BE2C (cell line): ENCODE measurements at regions not wholly inside any gene's neighbourhood (a gene's known extent, or its start where the extent isn't known, plus 50 kb on each side); places are given as distances from the start of the nearest gene placed in this dataset.

ENCODE experiments used
- DNase-seq: peaks from one replicate; pipeline ENCODE4 v3.0.0-alpha.2; 2020
- H3K27me3 ChIP-seq: fragments of 250-450 bp; sonication (Bioruptor Pico); 2 replicates; pipeline ENCODE4 v1.5.1; 2020; ENCODE audit warnings: mild to moderate bottlenecking
- H3K36me3 ChIP-seq: fragments of 250-450 bp; sonication (Bioruptor Pico); 2 replicates; pipeline ENCODE4 v1.5.1; 2020; ENCODE audit warnings: mild to moderate bottlenecking
- H3K4me1 ChIP-seq: fragments of 250-450 bp; sonication (Bioruptor Pico); 2 replicates; pipeline ENCODE4 v1.5.1; 2020
- H3K4me3 ChIP-seq: 2 replicates; pipeline ENCODE4 v1.5.1; 2011; ENCODE audit warnings: low read depth, low read length
- H3K9me3 ChIP-seq: fragments of 250-450 bp; sonication (Bioruptor Pico); 2 replicates; pipeline ENCODE4 v1.5.1; 2020
- TF ChIP-seq, protein P1 (sequence below): IDR thresholded peaks from 2 replicates; pipeline ENCODE4 v1.5.1; 2012; ENCODE audit warnings: mild to moderate bottlenecking, low read depth, low read length

DNA sequence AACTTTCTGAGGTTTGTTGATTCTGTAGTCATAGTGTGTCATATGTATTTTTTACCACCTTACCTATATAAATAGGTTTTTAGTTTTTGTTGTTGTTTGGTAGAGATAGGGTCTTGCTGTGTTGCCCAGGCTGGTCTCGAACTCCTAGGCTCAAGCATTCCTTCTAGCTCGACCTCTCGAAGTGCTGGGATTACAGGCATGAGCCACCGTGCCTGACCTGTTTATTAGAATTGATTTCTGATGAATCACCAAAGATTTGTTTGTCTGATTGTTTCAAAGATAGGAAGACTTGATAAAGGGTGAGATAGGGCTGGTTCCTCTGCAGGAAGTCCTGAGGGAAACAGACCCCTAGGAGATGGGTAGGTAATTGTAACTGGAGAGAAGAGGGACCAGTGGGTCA, 481.6 kb downstream of the PCNX1 start:
- no peak overlapping the region for H3K4me3 ChIP-seq
- no peaks in the 10 kb centered on the region for H3K27me3 ChIP-seq
- peaks cover 4% of the 10 kb centered on the region; the same call in 1 of the 2 replicates for H3K4me1 ChIP-seq
- TF ChIP-seq, protein P1, sequence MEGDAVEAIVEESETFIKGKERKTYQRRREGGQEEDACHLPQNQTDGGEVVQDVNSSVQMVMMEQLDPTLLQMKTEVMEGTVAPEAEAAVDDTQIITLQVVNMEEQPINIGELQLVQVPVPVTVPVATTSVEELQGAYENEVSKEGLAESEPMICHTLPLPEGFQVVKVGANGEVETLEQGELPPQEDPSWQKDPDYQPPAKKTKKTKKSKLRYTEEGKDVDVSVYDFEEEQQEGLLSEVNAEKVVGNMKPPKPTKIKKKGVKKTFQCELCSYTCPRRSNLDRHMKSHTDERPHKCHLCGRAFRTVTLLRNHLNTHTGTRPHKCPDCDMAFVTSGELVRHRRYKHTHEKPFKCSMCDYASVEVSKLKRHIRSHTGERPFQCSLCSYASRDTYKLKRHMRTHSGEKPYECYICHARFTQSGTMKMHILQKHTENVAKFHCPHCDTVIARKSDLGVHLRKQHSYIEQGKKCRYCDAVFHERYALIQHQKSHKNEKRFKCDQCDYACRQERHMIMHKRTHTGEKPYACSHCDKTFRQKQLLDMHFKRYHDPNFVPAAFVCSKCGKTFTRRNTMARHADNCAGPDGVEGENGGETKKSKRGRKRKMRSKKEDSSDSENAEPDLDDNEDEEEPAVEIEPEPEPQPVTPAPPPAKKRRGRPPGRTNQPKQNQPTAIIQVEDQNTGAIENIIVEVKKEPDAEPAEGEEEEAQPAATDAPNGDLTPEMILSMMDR = no peak
- H3K9me3 ChIP-seq = no peaks in the 10 kb centered on the region
- H3K36me3 ChIP-seq = no peaks in the 10 kb centered on the region
- no peak for DNase-seq

DNA sequence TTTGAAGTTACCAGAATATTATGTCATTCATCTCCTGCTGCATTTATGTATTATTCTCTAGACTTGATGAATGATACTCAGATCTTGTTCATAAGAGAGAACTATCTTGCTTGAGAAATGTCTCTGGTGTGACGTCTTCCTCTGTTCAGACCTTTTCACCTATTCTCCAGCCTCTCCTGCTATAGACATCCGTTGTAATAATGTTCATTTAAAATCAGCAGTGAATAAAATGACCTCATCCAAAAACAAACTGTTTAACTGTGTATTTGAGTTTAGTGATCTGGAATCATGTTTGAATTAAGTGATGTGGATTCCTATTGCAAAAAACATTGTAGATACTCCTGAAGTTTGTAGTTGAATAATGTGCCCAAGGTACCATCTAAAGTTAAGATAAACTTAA, 487.1 kb downstream of the PCNX1 start:
- Histone ChIP-seq H3K27me3 (no peaks in the 10 kb centered on the region), H3K4me1 (no peaks in the 10 kb centered on the region), H3K9me3 (no peaks in the 10 kb centered on the region), H3K4me3 (no peak overlapping the region), H3K36me3 (no peaks in the 10 kb centered on the region)
- TF ChIP-seq, protein P1 = no peak
- no peak for DNase-seq

DNA sequence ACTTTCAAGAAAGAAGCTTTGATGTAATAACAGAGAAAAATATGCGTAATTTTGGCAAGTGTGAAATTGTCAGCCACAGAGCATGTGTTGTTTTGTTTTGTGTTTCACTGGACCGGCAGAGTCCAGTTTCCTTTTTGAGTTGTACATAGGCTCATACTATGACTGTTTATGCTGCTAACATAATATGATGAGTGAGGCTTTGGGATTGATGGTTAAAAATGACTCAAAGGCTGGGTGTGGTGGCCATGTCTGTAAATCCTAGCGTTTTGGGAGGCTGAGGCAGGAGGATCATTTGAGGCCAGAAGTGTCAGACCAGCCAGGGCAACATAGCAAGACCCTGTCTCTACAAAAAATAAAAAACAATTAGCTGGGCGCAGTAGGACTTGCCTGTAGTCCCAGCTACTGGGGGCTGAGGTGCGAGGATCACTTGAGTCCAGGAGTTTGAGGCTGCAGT, 487.9 kb downstream of the PCNX1 start:
- no peak for DNase-seq
- Histone ChIP-seq H3K36me3 (no peaks in the 10 kb centered on the region), H3K4me1 (no peaks in the 10 kb centered on the region), H3K4me3 (no peak overlapping the region), H3K27me3 (no peaks in the 10 kb centered on the region), H3K9me3 (no peaks in the 10 kb centered on the region)
- TF ChIP-seq, protein P1 = no peak

DNA sequence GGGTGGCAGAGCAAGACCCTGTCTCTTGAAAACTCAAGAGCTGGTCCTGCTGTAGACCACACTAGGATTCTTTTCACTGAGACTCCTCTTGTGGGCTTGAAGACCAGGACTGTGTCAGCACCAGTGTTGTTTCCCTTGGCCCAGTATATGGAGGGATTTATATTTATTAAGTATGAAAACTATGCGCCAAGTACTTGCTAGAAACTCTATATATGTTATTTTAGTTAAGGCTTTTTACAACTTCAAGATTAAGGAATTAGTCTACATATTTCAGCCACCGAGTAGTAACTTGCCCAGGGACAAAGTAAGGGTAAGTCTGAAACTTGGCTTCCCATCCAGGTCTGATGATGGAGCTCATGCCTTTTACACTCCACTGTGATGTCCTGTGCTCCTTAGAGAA, 488.4 kb downstream of the PCNX1 start:
- H3K27me3 ChIP-seq = no peaks in the 10 kb centered on the region
- H3K36me3 ChIP-seq = no peaks in the 10 kb centered on the region
- H3K4me3 ChIP-seq = no peak overlapping the region
- no peak for DNase-seq
- H3K9me3 ChIP-seq = no peaks in the 10 kb centered on the region
- H3K4me1 ChIP-seq = no peaks in the 10 kb centered on the region
- TF ChIP-seq, protein P1 = no peak

DNA sequence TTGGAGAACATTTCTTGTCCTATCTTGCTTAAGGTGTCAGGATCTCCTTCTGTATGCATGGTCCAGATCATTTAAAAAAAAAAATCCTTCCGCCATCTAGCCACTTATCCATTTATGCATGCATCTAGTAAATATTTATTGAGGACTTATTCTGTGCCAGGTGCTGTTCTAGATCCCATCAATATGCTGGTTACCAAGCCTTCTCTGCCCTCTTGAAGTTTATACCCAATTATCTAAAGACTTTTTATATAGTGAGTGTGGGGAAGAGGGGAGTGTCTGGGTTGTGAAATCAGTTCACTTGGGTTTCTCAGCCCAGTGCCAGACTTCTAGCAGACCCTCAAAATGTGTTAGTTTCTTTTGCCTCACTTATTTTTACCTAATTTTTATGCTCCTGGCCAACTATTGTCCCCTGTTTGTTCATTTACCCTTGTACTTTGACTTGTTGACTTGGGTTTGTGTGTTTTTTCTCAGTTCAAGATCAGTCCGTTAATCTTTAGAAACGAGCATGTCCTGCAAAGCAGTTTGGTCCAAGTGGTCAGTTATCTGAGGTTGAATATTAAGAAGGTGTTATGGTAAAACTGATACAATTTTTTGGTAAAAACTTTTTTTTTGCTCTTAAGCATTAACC, 488.9 kb downstream of the PCNX1 start:
- Histone ChIP-seq H3K4me3 (no peak overlapping the region), H3K4me1 (no peaks in the 10 kb centered on the region), H3K36me3 (no peaks in the 10 kb centered on the region), H3K9me3 (no peaks in the 10 kb centered on the region), H3K27me3 (no peaks in the 10 kb centered on the region)
- TF ChIP-seq, protein P1 = no peak
- DNase-seq = no peak

DNA sequence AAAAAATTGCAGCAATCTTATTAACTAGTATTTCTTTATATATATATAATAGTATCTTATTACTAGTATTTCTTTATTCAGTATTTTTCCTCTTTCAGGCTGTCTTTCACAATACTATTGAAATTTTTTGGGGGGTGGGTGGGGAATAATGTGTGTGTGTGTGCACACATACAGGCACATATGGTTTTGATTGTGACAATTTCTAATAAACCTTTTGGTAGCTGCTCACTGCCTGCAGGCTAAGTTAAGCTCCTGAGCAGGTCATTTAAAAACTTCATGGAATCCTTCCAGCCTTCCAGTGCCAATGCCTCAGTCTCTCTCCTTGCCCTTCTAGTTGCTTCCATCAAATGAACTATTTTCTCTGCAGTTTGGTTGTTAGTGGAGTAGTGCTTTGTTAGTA, 490.1 kb downstream of the PCNX1 start:
- DNase-seq = no peak
- Histone ChIP-seq H3K9me3 (no peaks in the 10 kb centered on the region), H3K27me3 (no peaks in the 10 kb centered on the region), H3K4me1 (no peaks in the 10 kb centered on the region), H3K4me3 (no peak overlapping the region), H3K36me3 (no peaks in the 10 kb centered on the region)
- TF ChIP-seq, protein P1 = no peak
